GM15510 (cell line): ENCODE measurements at regions not wholly inside any gene's neighbourhood (a gene's known extent, or its start where the extent isn't known, plus 50 kb on each side); places are given as distances from the start of the nearest gene placed in this dataset.

Source experiments
- POLR2A ChIP-seq: IDR thresholded peaks from 3 replicates; pipeline ENCODE4 v1.6.1; 2011; ENCODE audit warnings: borderline replicate concordance; ENCODE audit not compliant: insufficient read length; ENCODE audit errors: extremely low read depth

DNA sequence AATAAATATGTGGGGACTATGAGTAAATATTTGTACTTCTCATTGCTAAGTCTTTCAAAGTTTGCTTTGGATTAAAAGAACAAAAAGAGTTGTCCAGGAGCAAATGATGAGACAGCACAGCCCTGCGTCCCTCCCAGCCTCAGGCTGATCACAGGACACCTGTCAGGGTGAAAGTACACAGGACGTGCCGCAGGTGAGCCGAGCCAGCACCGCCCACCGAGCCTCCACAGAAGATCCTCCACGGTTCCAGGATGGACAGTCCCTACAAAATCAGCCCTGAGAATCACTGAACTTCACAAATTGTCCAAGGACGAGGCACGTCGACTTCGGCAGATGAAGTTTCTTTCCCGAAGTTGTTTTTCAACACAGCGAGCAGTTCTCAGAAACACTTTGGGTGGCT lies 661.5 kb downstream of the BRD1 start:
- no peak for TF ChIP-seq POLR2A

DNA sequence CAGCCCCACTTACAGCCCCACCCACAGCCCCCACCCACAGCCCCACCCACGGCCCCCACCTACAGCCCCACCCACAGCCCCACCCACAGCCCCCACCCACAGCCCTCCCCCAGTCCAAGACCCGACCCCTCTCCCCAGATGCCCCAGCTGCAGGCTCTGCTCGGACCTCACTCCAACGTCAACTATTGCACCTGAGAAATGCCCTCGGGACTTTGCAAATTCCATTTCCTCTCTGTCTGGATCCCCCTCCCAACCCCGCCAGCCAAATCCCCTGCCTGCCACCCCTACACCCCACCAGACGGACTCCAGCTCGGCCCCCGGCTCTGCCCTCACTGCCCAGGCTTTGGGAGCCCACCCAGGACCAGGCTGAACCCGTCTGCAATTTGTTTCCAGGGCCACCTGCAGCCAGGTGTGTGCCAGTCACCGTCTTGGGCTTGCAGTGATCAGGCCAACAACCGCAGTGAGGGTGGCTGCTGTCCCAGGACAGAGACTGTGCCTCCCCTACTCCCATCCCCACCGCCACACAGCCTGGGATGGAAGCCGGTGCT lies 662.8 kb downstream of the BRD1 start:
- TF ChIP-seq POLR2A, result no peak

- no peak for TF ChIP-seq POLR2A
Observed at GRCh38 chr22:49163960-49164690, 663.5 kb downstream of the BRD1 start.

DNA sequence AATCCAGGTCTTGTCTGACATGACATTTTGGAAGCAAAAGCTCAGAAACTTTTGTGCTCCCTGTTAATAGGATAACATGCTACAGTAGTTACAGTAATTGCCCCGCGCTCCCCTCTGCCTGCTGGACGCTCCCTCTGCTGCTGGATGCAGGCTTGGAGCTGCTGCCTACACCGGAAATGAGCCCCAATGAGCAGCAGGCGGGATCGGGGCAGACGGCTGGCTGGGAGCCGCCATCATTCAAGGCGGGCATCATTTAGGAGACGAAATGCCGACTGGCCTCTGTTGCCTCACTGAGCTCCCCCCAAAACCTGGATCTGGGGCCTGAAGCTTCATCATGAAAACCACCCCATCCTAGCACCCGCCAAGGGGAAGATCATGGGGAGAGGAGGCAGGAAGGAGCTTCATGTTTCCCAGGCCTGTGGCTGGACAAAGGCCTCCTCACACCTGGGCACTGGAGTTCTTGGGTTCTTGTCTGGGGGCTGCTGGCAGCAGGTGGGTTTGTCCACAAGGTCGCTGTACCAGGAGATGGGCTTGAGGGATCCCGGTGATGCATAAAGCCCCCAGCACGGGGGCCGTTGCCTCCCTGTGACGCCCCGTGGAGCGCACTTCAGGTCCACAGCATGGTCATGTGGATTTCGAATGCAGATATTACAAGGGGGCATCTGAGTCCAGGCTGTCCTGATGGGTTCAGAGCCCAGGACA lies 664.3 kb downstream of the BRD1 start:
- no peak for TF ChIP-seq POLR2A

- no peak for TF ChIP-seq POLR2A
Observed at GRCh38 chr22:49162841-49163240, 664.8 kb downstream of the BRD1 start.

DNA sequence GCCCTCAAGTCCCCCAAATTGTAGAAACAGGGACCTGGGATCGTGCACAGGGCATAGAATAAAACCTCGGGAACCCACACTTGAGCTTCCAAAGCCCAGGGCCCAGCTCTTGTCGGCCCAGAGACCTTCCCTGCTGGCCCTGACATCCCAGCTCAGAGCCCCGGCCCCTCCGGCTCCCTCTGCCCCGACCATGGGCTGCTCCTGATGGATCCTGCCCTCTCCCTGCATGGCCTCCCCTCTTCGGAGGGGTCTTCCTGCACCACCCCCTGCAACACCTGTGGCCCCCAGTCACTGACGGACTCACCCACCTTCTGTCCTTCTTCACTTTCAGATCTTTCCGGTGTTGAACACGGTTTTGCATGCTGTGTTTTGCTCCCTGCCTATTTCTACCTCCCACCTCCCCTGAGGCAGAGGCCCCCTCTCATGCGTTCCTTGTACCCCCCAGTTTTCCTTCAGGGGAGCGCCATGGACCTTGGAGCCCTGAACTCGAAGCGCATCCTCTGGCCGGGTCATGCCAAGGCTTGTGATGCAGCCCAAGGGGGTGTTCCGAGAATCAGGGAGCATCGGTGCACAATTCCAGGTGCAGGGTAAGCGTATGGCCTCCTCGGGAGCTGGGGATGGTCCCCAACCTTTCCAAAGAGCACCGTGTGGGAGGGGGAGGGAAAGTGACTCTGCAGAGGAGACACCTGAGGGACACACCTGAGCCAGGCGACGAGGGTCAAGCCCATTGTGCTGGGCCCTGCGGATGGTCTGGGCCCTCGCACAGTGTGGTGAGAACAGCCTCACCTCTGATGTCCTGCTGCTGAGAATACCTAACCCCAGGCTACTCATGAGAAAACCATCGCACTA lies 666.4 kb downstream of the BRD1 start:
- TF ChIP-seq POLR2A, result no peak

DNA sequence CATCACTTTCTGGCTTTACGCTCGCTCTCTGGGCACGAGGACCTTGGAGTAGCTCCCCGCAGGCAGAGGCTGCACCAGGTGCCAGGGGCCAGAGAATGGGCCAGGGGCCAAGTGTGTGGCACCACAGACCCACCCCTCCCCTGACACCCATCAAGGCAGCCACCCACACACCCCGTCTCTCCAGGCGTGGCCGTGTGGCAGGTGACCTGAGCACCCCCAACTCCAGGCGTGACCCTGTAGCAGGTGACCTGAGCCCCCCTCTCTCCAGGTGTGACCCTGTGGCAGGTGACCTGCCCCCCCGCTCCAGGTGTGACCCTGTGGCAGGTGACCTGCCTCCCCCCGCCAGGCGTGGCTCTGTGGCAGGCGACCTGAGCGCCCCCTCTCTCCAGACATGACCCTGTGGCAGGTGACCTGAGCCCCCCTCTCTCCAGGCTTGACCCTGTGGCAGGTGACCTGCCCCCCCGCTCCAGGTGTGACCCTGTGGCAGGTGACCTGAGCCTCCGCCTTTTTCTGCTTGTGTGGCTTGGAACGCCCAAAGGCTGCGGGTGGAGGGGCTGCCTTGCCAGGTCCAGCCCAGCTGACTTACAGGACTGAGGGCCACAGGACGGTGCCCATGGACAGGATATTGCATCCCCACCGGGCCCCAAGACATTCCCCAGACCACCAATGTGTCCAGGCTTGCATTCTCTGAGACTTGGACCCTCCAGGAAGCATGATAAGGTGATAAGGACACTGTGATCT lies 667.2 kb downstream of the BRD1 start:
- TF ChIP-seq POLR2A, result no peak

DNA sequence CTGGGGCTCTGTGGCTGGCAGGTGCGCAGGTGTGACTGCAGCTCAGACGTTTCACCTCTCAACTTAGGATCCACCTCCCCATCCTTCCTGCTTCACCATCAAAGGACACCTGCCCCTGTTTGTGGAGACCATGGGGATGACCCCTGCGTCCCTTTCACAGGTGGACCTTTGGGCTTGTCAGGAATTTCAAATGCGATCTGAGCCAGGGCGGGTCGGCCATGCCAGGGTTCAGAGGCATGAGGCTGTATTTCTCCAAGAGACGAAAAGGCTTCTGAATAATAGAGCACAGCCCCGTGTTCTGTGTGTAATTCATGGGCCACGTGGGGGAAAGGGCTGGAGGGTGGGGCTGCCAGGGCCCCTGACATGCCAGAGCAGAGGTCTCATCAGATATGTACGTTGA lies 668.0 kb downstream of the BRD1 start:
- no peak for TF ChIP-seq POLR2A

DNA sequence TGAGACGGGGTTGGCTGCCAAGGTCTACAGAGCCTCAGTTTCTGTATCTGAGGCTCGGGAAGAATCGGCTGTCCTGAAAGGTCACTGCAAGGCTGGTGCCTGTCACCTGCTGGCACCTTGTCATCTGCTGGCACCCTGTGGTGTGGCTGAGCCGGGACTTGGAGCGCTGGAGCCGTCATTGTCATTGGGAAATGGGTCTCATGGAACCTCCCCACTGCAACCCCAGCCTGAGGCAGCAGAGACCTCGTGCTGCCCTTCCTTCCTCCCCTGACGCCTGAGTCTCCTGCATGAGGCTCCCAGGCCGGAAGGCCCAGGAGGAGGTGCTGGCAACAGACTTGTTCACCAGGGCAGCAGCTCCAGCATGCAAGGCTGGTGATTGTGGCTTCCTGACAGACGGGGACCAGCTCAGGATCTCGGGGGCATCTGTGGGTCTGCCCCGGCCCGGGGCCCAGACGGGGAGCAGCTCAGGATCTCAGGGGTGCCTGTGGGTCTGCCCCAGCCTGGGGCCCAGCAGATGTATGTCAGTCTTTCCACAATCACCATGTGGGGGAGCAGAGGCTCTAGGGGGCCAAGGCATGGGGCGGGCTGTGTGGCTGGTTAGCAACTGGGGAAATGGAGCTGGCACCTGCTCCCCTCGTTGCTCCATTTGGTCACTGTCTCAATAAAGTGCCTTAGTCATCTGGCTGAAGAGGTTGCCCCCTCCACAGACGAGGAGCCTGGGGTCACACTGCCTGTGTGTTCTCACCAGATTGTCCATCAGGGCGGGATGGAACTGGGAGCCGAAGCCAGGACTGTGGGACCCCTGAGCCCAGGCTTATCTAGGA lies 668.7 kb downstream of the BRD1 start:
- TF ChIP-seq POLR2A, result no peak

- TF ChIP-seq POLR2A, result no peak
Observed at GRCh38 chr22:49157529-49158339, 669.9 kb downstream of the BRD1 start.

DNA sequence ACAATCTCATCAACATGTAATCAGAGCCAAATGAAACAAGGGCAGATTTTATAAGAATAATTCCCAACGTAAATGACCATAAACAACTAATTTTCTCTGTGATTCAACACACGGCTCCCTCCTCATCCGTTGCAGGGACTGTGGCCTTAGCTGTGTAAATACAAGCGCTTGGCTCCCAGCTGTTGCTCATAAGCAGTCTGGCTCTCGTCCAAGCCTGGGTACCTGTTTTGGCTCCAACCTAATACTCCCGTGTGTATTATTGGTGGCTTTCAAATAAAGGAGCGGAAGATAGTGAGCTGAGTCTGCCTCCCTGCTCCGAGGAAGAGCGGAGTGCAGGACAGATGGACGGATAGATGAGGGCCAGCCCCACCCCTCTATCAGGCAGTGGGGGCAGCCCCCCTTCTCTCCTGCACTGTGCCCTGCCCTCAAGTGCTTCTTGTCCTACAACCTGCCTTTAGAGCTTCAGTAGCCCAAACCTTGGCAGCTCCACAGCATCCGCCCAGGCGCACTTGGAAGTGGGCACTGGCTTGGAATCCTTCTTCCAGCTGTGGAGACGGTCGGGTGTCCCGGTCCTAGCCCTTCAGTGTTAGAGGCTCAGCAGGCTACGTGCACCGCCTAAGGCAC lies 670.9 kb downstream of the BRD1 start:
- no peak for TF ChIP-seq POLR2A
